ENCODE measurements at regions not wholly inside any gene's neighbourhood (a gene's known extent, or its start where the extent isn't known, plus 50 kb on each side); places are given as distances from the start of the nearest gene placed in this dataset.
"Not testable (repeated sequence)": the region's sequence is repeated elsewhere in the genome, so short reads cannot be mapped to it uniquely, and the experiment has no call there.

GRCh38 chr16:62816971-62817519 lies 780.8 kb upstream of the CDH8 start:
- no peak overlapping the region for H3K9ac ChIP-seq (ENCODE audit: low read depth, low read length)
- H3K4me1 ChIP-seq (ENCODE audit: insufficient read depth, low read length) = no peaks in the 10 kb centered on the region
- H3K9me3 ChIP-seq (ENCODE audit: control insufficient read depth, insufficient read depth, low read length) = no peaks in the 10 kb centered on the region
- no peaks in the 10 kb centered on the region for H3K36me3 ChIP-seq (ENCODE audit: insufficient read depth, low read length)

GRCh38 chr16:62814891-62815290 lies 778.7 kb upstream of the CDH8 start:
- Histone ChIP-seq H3K9ac (ENCODE audit: low read depth, low read length) (no peak overlapping the region), H3K4me1 (ENCODE audit: insufficient read depth, low read length) (no peaks in the 10 kb centered on the region), H3K9me3 (ENCODE audit: control insufficient read depth, insufficient read depth, low read length) (peaks cover 1% of the 10 kb centered on the region; the same call in 1 of the 2 replicates), H3K36me3 (ENCODE audit: insufficient read depth, low read length) (no peaks in the 10 kb centered on the region)

GRCh38 chr16:62805221-62805857 lies 769.1 kb upstream of the CDH8 start:
- no peak overlapping the region for H3K9ac ChIP-seq (ENCODE audit: low read depth, low read length)
- H3K36me3 ChIP-seq (ENCODE audit: insufficient read depth, low read length) = no peaks in the 10 kb centered on the region
- H3K4me1 ChIP-seq (ENCODE audit: insufficient read depth, low read length) = no peaks in the 10 kb centered on the region
- peaks cover 4% of the 10 kb centered on the region; the same call in 1 of the 2 replicates for H3K9me3 ChIP-seq (ENCODE audit: control insufficient read depth, insufficient read depth, low read length)

- no peaks in the 10 kb centered on the region for H3K36me3 ChIP-seq (ENCODE audit: insufficient read depth, low read length)
- H3K9ac ChIP-seq (ENCODE audit: low read depth, low read length) = no peak overlapping the region
- no peaks in the 10 kb centered on the region for H3K9me3 ChIP-seq (ENCODE audit: control insufficient read depth, insufficient read depth, low read length)
- no peaks in the 10 kb centered on the region for H3K4me1 ChIP-seq (ENCODE audit: insufficient read depth, low read length)
Measured at GRCh38 chr16:62794724-62795123, 758.5 kb upstream of the CDH8 start.

GRCh38 chr16:62780081-62780480 lies 743.8 kb upstream of the CDH8 start:
- not testable (repeated sequence) for H3K9ac ChIP-seq (ENCODE audit: low read depth, low read length); H3K9me3 ChIP-seq (ENCODE audit: control insufficient read depth, insufficient read depth, low read length); H3K4me1 ChIP-seq (ENCODE audit: insufficient read depth, low read length); H3K36me3 ChIP-seq (ENCODE audit: insufficient read depth, low read length)

- H3K36me3 ChIP-seq (ENCODE audit: insufficient read depth, low read length) = no peaks in the 10 kb centered on the region
- H3K9me3 ChIP-seq (ENCODE audit: control insufficient read depth, insufficient read depth, low read length) = no peaks in the 10 kb centered on the region
- no peak overlapping the region for H3K9ac ChIP-seq (ENCODE audit: low read depth, low read length)
- no peaks in the 10 kb centered on the region for H3K4me1 ChIP-seq (ENCODE audit: insufficient read depth, low read length)
Measured at GRCh38 chr16:62764572-62764971, 728.3 kb upstream of the CDH8 start.

GRCh38 chr16:62760398-62760797 lies 724.2 kb upstream of the CDH8 start:
- H3K4me1 ChIP-seq (ENCODE audit: insufficient read depth, low read length) = no peaks in the 10 kb centered on the region
- no peaks in the 10 kb centered on the region for H3K9me3 ChIP-seq (ENCODE audit: control insufficient read depth, insufficient read depth, low read length)
- no peak overlapping the region for H3K9ac ChIP-seq (ENCODE audit: low read depth, low read length)
- no peaks in the 10 kb centered on the region for H3K36me3 ChIP-seq (ENCODE audit: insufficient read depth, low read length)

GRCh38 chr16:62755938-62756337 lies 719.7 kb upstream of the CDH8 start:
- no peaks in the 10 kb centered on the region for H3K36me3 ChIP-seq (ENCODE audit: insufficient read depth, low read length)
- no peaks in the 10 kb centered on the region for H3K4me1 ChIP-seq (ENCODE audit: insufficient read depth, low read length)
- H3K9ac ChIP-seq (ENCODE audit: low read depth, low read length) = no peak overlapping the region
- H3K9me3 ChIP-seq (ENCODE audit: control insufficient read depth, insufficient read depth, low read length) = no peaks in the 10 kb centered on the region

- H3K9me3 ChIP-seq (ENCODE audit: control insufficient read depth, insufficient read depth, low read length) = no peaks in the 10 kb centered on the region
- no peaks in the 10 kb centered on the region for H3K4me1 ChIP-seq (ENCODE audit: insufficient read depth, low read length)
- H3K36me3 ChIP-seq (ENCODE audit: insufficient read depth, low read length) = no peaks in the 10 kb centered on the region
- no peak overlapping the region for H3K9ac ChIP-seq (ENCODE audit: low read depth, low read length)
Measured at GRCh38 chr16:62752854-62753253, 716.6 kb upstream of the CDH8 start.

GRCh38 chr16:62751218-62751617 lies 715.0 kb upstream of the CDH8 start:
- Histone ChIP-seq H3K9ac (ENCODE audit: low read depth, low read length) (no peak overlapping the region), H3K4me1 (ENCODE audit: insufficient read depth, low read length) (no peaks in the 10 kb centered on the region), H3K9me3 (ENCODE audit: control insufficient read depth, insufficient read depth, low read length) (no peaks in the 10 kb centered on the region), H3K36me3 (ENCODE audit: insufficient read depth, low read length) (no peaks in the 10 kb centered on the region)

- no peaks in the 10 kb centered on the region for H3K9me3 ChIP-seq (ENCODE audit: control insufficient read depth, insufficient read depth, low read length)
- no peaks in the 10 kb centered on the region for H3K4me1 ChIP-seq (ENCODE audit: insufficient read depth, low read length)
- no peaks in the 10 kb centered on the region for H3K36me3 ChIP-seq (ENCODE audit: insufficient read depth, low read length)
- no peak overlapping the region for H3K9ac ChIP-seq (ENCODE audit: low read depth, low read length)
Measured at GRCh38 chr16:62741692-62742091, 705.5 kb upstream of the CDH8 start.

- H3K9ac ChIP-seq (ENCODE audit: low read depth, low read length) = no peak overlapping the region
- no peaks in the 10 kb centered on the region for H3K9me3 ChIP-seq (ENCODE audit: control insufficient read depth, insufficient read depth, low read length)
- H3K36me3 ChIP-seq (ENCODE audit: insufficient read depth, low read length) = no peaks in the 10 kb centered on the region
- H3K4me1 ChIP-seq (ENCODE audit: insufficient read depth, low read length) = no peaks in the 10 kb centered on the region
Measured at GRCh38 chr16:62738666-62739460, 702.6 kb upstream of the CDH8 start.

- Histone ChIP-seq H3K9me3 (ENCODE audit: control insufficient read depth, insufficient read depth, low read length) (no peaks in the 10 kb centered on the region), H3K36me3 (ENCODE audit: insufficient read depth, low read length) (no peaks in the 10 kb centered on the region), H3K4me1 (ENCODE audit: insufficient read depth, low read length) (no peaks in the 10 kb centered on the region), H3K9ac (ENCODE audit: low read depth, low read length) (no peak overlapping the region)
Measured at GRCh38 chr16:62732092-62732491, 695.9 kb upstream of the CDH8 start.

- not testable (repeated sequence) for H3K9me3 ChIP-seq (ENCODE audit: control insufficient read depth, insufficient read depth, low read length); H3K36me3 ChIP-seq (ENCODE audit: insufficient read depth, low read length); H3K9ac ChIP-seq (ENCODE audit: low read depth, low read length); H3K4me1 ChIP-seq (ENCODE audit: insufficient read depth, low read length)
Measured at GRCh38 chr16:62724670-62725269, 688.5 kb upstream of the CDH8 start.

- Histone ChIP-seq H3K9me3 (ENCODE audit: control insufficient read depth, insufficient read depth, low read length) (no peaks in the 10 kb centered on the region), H3K9ac (ENCODE audit: low read depth, low read length) (no peak overlapping the region), H3K4me1 (ENCODE audit: insufficient read depth, low read length) (no peaks in the 10 kb centered on the region), H3K36me3 (ENCODE audit: insufficient read depth, low read length) (no peaks in the 10 kb centered on the region)
Measured at GRCh38 chr16:62720651-62721050, 684.4 kb upstream of the CDH8 start.
